BLaER1 treated with 17β-estradiol and CSF1 and Interleukin-3, amounts not matched to agents 10 nM and 100 nM (cell line): ENCODE measurements at regions not wholly inside any gene's neighbourhood (a gene's known extent, or its start where the extent isn't known, plus 50 kb on each side); places are given as distances from the start of the nearest gene placed in this dataset.

ENCODE experiments used
- H3K27ac ChIP-seq, 11 experiments: shearing (Covaris generic); formaldehyde crosslinking; 2 replicates each; pipeline ENCODE4 v1.8.1; 2022
- H3K27me3 ChIP-seq, 11 experiments: shearing (Covaris generic); formaldehyde crosslinking; 2 replicates each; pipeline ENCODE4 v1.8.1; 2022
- H3K36me3 ChIP-seq, 11 experiments: shearing (Covaris generic); formaldehyde crosslinking; 2 replicates each; pipeline ENCODE4 v1.8.1; 2022
- H3K4me1 ChIP-seq, 10 experiments: shearing (Covaris generic); formaldehyde crosslinking; 2 replicates each; pipeline ENCODE4 v1.8.1; 2022
- H3K4me2 ChIP-seq, 11 experiments: shearing (Covaris generic); formaldehyde crosslinking; 2 replicates each; pipeline ENCODE4 v1.8.1; 2022
- H3K4me3 ChIP-seq, 10 experiments: shearing (Covaris generic); formaldehyde crosslinking; 2 replicates each; pipeline ENCODE4 v1.8.1; 2022
- H3K9ac ChIP-seq, 11 experiments: shearing (Covaris generic); formaldehyde crosslinking; 2 replicates each; pipeline ENCODE4 v1.8.1; 2022
- H3K9me3 ChIP-seq, 11 experiments: shearing (Covaris generic); formaldehyde crosslinking; replicated peaks in 1 of 11; 2 replicates each; pipeline ENCODE4 v1.8.1; 2022
- H4K20me1 ChIP-seq, 11 experiments: shearing (Covaris generic); formaldehyde crosslinking; 2 replicates each; pipeline ENCODE4 v1.8.1; 2022
- Cebpa-rat ChIP-seq, 11 experiments: shearing (Covaris generic); IDR thresholded peaks; 2 replicates each; pipeline ENCODE4 v1.8.1; 2022

DNA sequence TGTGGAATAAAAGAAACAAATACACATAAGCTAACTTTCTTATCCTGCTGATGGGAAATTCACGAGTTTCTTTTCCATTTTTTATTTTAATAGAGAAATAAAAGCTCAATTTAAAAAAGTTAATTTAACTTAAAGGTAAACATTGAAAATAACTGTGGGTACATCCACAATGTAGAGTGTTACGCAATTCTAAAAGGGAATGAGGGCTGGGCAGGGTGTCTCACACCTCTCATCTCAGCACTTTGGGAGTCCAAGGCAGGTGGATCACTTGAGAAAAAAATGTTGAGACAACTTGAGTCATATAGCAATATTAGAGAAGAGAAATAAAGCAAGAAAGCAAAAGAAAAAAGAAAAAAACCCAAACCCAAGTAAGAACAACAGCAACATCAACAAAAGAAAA lies 207.0 kb downstream of the DIPK2A start:
- H3K9me3 ChIP-seq, result peaks cover 0 to 9% (median 0%) of the 10 kb centered on the region in 11 experiments; a peak in 4 of 22 replicates
- peak in 5 of 11 experiments; percentile 31 to 73 (median 40); a peak in 6 of 22 replicates for TF ChIP-seq Cebpa-rat (IDR thresholded peaks at IDR 0.05)
- no peak overlapping the region for H3K9ac ChIP-seq
- no peak overlapping the region for H3K27ac ChIP-seq
- no peaks in the 10 kb centered on the region for H4K20me1 ChIP-seq
- H3K4me1 ChIP-seq, result no peaks in the 10 kb centered on the region
- H3K4me2 ChIP-seq, result no peak overlapping the region
- no peak overlapping the region for H3K4me3 ChIP-seq
- H3K27me3 ChIP-seq, result no peaks in the 10 kb centered on the region
- H3K36me3 ChIP-seq, result no peaks in the 10 kb centered on the region

DNA sequence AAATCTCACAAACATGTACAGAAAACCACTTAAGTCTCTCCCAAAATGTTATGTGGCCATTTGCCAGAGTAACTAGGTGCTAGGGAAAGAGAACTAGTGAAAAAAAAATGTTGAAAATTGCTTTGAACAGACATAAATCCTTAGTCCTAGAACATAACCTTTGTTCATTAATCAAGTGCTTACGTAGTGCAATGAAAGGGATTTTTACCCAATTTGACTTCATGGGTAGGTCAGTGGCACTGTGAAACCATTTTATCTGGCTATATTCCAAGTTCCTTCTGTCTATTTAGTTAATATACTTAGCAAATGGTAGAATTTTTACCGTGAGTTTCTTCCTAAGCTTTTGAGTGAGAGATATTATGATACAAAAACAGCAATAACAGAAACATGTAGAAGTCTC lies 209.4 kb downstream of the DIPK2A start:
- TF ChIP-seq Cebpa-rat (IDR thresholded peaks at IDR 0.05), result no peak
- H3K4me2 ChIP-seq, result no peak overlapping the region
- H3K4me3 ChIP-seq, result no peak overlapping the region
- H3K4me1 ChIP-seq, result no peaks in the 10 kb centered on the region
- peaks cover 0 to 10% (median 6%) of the 10 kb centered on the region in 11 experiments; a peak in 11 of 22 replicates for H3K9me3 ChIP-seq
- H3K27ac ChIP-seq, result no peak overlapping the region
- H4K20me1 ChIP-seq, result no peaks in the 10 kb centered on the region
- H3K9ac ChIP-seq, result no peak overlapping the region
- no peaks in the 10 kb centered on the region for H3K36me3 ChIP-seq
- H3K27me3 ChIP-seq, result no peaks in the 10 kb centered on the region

DNA sequence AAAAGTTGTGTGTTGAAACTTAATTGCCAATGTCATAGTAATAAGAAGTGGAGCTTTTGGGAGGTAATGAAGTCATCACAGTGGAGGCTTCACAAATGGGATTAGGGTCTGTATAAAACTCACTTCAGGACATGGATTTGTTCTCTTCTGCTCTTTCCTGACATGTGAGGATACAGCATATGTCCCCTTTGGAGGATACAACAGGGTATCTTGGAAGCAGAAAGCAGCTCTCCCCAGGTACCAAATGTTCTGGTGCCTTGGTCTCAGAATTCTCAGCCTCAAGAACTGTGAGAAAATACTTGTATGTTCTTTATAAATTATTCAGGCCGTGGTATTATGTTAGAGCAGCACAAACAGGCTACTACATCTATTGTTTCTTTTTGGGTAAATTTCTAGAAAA lies 210.9 kb downstream of the DIPK2A start:
- Histone ChIP-seq H3K36me3 (no peaks in the 10 kb centered on the region), H3K27ac (no peak overlapping the region)
- no peak for TF ChIP-seq Cebpa-rat (IDR thresholded peaks at IDR 0.05)

DNA sequence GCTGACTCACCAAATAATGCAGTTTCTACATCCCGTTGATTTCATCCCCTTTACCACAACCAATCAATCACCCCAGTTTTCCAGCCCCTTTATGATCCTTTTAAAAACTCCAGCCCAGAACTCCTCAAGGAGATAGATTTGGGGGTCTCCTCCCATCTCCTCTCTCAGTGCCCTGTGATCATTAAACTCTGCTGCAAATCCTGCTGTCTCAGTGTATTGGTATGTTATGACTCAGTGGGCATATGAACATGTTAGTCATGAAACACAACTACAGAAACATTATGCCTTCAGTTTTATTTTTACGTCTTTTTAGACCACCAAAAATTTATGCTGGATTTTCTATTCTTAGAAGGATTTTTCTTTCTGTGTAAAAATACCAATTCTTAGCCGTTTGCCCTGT lies 213.7 kb downstream of the DIPK2A start:
- no peaks in the 10 kb centered on the region for H3K27me3 ChIP-seq
- peaks cover 3 to 13% (median 9%) of the 10 kb centered on the region in 10 experiments; a peak in 11 of 20 replicates for H3K4me1 ChIP-seq
- H4K20me1 ChIP-seq, result no peaks in the 10 kb centered on the region
- no peak overlapping the region for H3K4me2 ChIP-seq
- peaks cover 0 to 10% (median 4%) of the 10 kb centered on the region in 11 experiments; a peak in 9 of 22 replicates for H3K9me3 ChIP-seq
- H3K4me3 ChIP-seq, result no peak overlapping the region
- H3K27ac ChIP-seq, result no peak overlapping the region
- no peak overlapping the region for H3K9ac ChIP-seq
- no peaks in the 10 kb centered on the region for H3K36me3 ChIP-seq
- no peak for TF ChIP-seq Cebpa-rat (IDR thresholded peaks at IDR 0.05)

More for the DNA sequence above, 210.9 kb downstream of the DIPK2A start:
- H3K27me3 ChIP-seq, result no peaks in the 10 kb centered on the region
- no peaks in the 10 kb centered on the region for H3K4me1 ChIP-seq
- H3K9ac ChIP-seq, result no peak overlapping the region
- H3K9me3 ChIP-seq, result peaks cover 0 to 10% (median 4%) of the 10 kb centered on the region in 11 experiments; a peak in 9 of 22 replicates
- no peak overlapping the region for H3K4me2 ChIP-seq
- no peak overlapping the region for H3K4me3 ChIP-seq
- H4K20me1 ChIP-seq, result no peaks in the 10 kb centered on the region

DNA sequence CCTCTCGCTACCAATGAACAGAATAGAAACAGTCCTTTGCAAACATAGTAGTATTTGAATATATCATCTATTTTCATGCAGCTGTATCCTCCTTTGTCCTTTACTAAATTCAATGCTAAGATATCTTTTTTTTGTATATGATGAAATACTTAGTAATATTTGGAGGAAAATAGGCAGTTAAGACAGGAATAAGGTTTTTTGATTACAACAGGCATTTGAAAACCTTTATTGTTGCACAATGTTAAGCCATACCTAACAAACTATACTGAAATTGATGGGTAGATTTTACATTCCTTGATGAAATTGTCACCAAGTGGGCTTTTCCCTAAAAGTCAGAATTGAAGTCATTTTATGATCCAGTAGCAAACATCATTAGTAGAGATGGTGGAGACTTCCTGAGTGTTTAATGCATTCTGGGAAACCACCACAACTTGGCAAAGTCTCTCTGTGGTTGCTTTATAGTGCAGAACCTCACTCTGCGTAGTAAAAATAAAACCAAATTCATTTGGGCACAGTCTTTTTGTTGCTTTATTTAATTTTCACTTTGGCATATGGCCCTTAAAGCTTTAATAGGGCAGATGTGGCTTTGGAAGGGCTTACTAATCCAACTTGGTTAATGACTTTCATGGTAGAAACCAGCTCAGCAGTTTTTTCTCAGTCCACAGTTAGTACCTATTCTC lies 216.0 kb downstream of the DIPK2A start:
- no peak for TF ChIP-seq Cebpa-rat (IDR thresholded peaks at IDR 0.05)
- Histone ChIP-seq H3K27me3 (no peaks in the 10 kb centered on the region), H3K27ac (no peak overlapping the region), H3K4me1 (peaks cover 3 to 13% (median 9%) of the 10 kb centered on the region in 10 experiments; a peak in 11 of 20 replicates), H3K4me3 (no peak overlapping the region), H3K36me3 (no peaks in the 10 kb centered on the region), H3K9ac (no peak overlapping the region), H3K4me2 (peak overlapping the region in 8 of 11 experiments; percentile 25 to 48 (median 35); a peak in 10 of 22 replicates), H4K20me1 (no peaks in the 10 kb centered on the region), H3K9me3 (peaks cover 0 to 10% (median 4%) of the 10 kb centered on the region in 11 experiments; a peak in 9 of 22 replicates)

DNA sequence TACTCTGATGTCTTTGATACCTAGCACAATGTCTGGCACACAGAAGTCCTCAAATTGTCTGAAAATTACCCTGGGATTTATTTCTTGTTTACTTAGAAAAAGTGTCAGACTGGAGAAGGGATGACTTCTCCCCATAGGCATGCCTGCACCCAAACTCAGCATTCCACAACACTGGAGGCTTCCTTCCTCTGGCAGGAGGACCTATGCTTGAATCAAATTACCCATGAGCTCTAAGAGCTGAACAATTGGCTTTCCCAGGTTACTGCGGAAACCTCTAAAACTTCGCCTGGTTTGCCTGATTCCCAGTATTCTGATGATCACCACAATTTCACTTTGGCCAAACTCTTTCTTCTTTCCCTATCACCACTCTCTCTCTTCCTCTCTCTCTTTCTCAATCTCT lies 217.4 kb downstream of the DIPK2A start:
- Histone ChIP-seq H3K9me3 (peaks cover 0 to 18% (median 4%) of the 10 kb centered on the region in 11 experiments; a peak in 10 of 22 replicates), H3K27ac (no peak overlapping the region), H3K9ac (no peak overlapping the region), H3K27me3 (no peaks in the 10 kb centered on the region), H4K20me1 (no peaks in the 10 kb centered on the region), H3K4me2 (no peak overlapping the region; a peak in 1 of 22 replicates), H3K4me3 (no peak overlapping the region), H3K36me3 (no peaks in the 10 kb centered on the region), H3K4me1 (peaks cover 3 to 13% (median 9%) of the 10 kb centered on the region in 10 experiments; a peak in 11 of 20 replicates)
- no peak for TF ChIP-seq Cebpa-rat (IDR thresholded peaks at IDR 0.05)

DNA sequence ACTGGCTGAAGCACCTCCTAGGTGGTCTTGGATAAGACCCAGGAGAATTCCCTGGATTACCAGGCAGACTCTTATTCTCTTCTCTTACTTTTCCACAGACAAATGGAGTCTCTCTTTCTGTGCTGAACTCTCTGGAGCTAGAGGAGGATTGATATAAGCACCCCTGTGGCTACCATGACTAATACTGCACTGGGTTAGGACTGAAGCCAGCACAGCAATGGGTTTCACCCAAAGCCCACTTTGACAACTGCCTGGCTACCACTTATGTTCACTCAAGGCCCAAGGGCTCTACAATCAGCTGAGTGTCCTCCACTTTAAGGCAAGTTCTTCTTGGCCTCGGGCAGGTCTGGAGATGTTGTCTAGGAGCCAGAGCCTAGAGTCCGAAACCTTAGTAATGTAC lies 225.5 kb downstream of the DIPK2A start:
- H3K4me1 ChIP-seq, result no peaks in the 10 kb centered on the region
- H3K4me2 ChIP-seq, result no peak overlapping the region
- H3K36me3 ChIP-seq, result no peaks in the 10 kb centered on the region
- H3K4me3 ChIP-seq, result no peak overlapping the region
- peaks cover 11 to 20% (median 13%) of the 10 kb centered on the region in 11 experiments; a peak in 21 of 22 replicates for H3K9me3 ChIP-seq
- no peaks in the 10 kb centered on the region for H3K27me3 ChIP-seq
- no peak overlapping the region for H3K27ac ChIP-seq
- no peak for TF ChIP-seq Cebpa-rat (IDR thresholded peaks at IDR 0.05)
- no peaks in the 10 kb centered on the region for H4K20me1 ChIP-seq
- H3K9ac ChIP-seq, result no peak overlapping the region

DNA sequence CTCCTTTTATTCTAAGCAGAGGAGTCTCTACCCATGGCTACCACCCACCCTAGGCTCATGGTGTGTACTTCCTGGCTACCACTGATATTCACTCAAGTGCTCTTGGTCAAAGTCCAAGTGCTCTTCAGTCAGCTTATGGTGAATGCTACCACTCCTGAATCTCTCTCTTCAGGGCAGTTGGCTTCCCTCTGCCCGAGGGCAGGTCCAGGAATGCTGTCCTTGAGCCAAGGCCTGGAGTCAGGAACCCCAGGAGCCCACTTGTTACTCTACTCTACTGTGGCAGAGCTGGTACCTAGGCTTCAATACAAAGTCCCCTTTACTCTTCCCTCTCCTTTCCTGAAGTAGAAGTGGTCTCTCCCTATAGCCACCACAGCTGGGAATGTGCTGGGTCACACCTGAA lies 226.0 kb downstream of the DIPK2A start:
- Histone ChIP-seq H3K27me3 (no peaks in the 10 kb centered on the region), H3K9ac (no peak overlapping the region), H3K4me2 (no peak overlapping the region), H3K4me3 (no peak overlapping the region), H4K20me1 (no peaks in the 10 kb centered on the region), H3K36me3 (no peaks in the 10 kb centered on the region), H3K27ac (no peak overlapping the region), H3K9me3 (peaks cover 11 to 20% (median 13%) of the 10 kb centered on the region in 11 experiments; a peak in 21 of 22 replicates), H3K4me1 (no peaks in the 10 kb centered on the region)
- no peak for TF ChIP-seq Cebpa-rat (IDR thresholded peaks at IDR 0.05)

DNA sequence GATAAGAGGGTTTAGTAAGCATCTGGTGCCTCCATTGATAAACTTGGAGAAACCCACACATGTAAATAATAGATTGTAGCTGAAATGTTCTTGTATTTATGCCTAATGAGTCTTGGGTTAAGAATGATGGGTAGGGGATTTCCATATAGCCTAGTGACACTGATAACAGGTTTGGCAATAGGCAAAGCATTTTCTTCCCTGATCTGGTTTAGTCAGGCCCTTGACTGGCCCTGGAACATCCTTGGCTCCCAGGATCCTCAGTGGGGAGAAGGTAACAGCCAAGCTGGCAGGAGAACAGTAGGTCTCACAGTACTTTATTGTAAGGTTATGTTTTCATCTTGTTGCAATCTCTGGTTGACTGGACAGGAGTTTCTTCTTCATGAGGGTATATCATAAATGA lies 228.4 kb downstream of the DIPK2A start:
- H3K4me2 ChIP-seq, result no peak overlapping the region

DNA sequence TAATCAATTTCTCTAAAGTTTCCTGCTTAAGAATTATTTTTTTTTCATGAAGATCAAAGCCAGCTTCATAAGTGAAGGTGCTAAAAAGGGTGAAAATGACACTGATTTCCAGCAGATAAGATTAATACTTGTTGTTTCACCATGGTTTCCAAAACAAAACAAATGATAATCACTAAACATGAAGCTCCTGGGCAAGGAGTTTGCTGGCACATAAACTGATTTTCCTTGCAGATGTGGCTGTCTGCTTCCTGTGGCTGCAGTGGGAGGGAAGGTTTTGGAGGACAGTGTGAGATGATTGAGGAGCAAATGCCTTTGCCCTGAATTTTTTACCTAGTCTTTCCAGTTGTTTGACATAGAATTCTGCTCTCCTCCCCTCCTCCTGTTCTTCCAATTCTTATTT lies 228.8 kb downstream of the DIPK2A start:
- no peaks in the 10 kb centered on the region for H3K27me3 ChIP-seq
- H3K36me3 ChIP-seq, result no peaks in the 10 kb centered on the region

More for the DNA sequence above, 228.4 kb downstream of the DIPK2A start:
- no peak overlapping the region for H3K9ac ChIP-seq
- H3K9me3 ChIP-seq, result peaks cover 4 to 7% (median 5%) of the 10 kb centered on the region in 11 experiments; a peak in 20 of 22 replicates
- no peaks in the 10 kb centered on the region for H3K27me3 ChIP-seq
- no peak for TF ChIP-seq Cebpa-rat (IDR thresholded peaks at IDR 0.05)
- no peak overlapping the region for H3K27ac ChIP-seq
- no peaks in the 10 kb centered on the region for H3K36me3 ChIP-seq
- no peaks in the 10 kb centered on the region for H4K20me1 ChIP-seq
- no peak overlapping the region for H3K4me3 ChIP-seq
- H3K4me1 ChIP-seq, result no peaks in the 10 kb centered on the region

More for the DNA sequence above, 228.8 kb downstream of the DIPK2A start:
- Histone ChIP-seq H3K4me1 (no peaks in the 10 kb centered on the region), H3K4me2 (no peak overlapping the region), H3K9me3 (peaks cover 0 to 3% (median under 1%) of the 10 kb centered on the region in 11 experiments; a peak in 8 of 22 replicates), H4K20me1 (no peaks in the 10 kb centered on the region), H3K9ac (no peak overlapping the region), H3K27ac (no peak overlapping the region), H3K4me3 (no peak overlapping the region)
- TF ChIP-seq Cebpa-rat (IDR thresholded peaks at IDR 0.05), result no peak
